ENCODE measurements at regions not wholly inside any gene's neighbourhood (a gene's known extent, or its start where the extent isn't known, plus 50 kb on each side); places are given as distances from the start of the nearest gene placed in this dataset.

GRCh38 chr16:73361061-73361460, 313.1 kb upstream of the ZFHX3 start:
- DNase-seq (ENCODE audit: low read depth) = no peak

- DNase-seq (ENCODE audit: low read depth) = no peak
Observed at GRCh38 chr16:73356401-73357079, 308.6 kb upstream of the ZFHX3 start.

- no peak for DNase-seq (ENCODE audit: low read depth)
Observed at GRCh38 chr16:73355981-73356380, 308.1 kb upstream of the ZFHX3 start.

GRCh38 chr16:73354434-73354833, 306.5 kb upstream of the ZFHX3 start:
- no peak for DNase-seq (ENCODE audit: low read depth)

GRCh38 chr16:73350707-73351452, 303.0 kb upstream of the ZFHX3 start:
- no peak for DNase-seq (ENCODE audit: low read depth)

GRCh38 chr16:73347500-73348375, 299.8 kb upstream of the ZFHX3 start:
- DNase-seq (ENCODE audit: low read depth) = no peak

GRCh38 chr16:73339821-73340220, 291.9 kb upstream of the ZFHX3 start:
- no peak for DNase-seq (ENCODE audit: low read depth)

- no peak for DNase-seq (ENCODE audit: low read depth)
Observed at GRCh38 chr16:73337373-73338296, 289.7 kb upstream of the ZFHX3 start.

GRCh38 chr16:73329358-73330286, 281.7 kb upstream of the ZFHX3 start:
- DNase-seq (ENCODE audit: low read depth) = peak; percentile 5

GRCh38 chr16:73326770-73327470, 279.0 kb upstream of the ZFHX3 start:
- DNase-seq (ENCODE audit: low read depth) = no peak

GRCh38 chr16:73326221-73326620, 278.3 kb upstream of the ZFHX3 start:
- DNase-seq (ENCODE audit: low read depth) = no peak

- no peak for DNase-seq (ENCODE audit: low read depth)
Observed at GRCh38 chr16:73323880-73324279, 276.0 kb upstream of the ZFHX3 start.

- no peak for DNase-seq (ENCODE audit: low read depth)
Observed at GRCh38 chr16:73322856-73323255, 274.9 kb upstream of the ZFHX3 start.

GRCh38 chr16:73321853-73322252, 273.9 kb upstream of the ZFHX3 start:
- no peak for DNase-seq (ENCODE audit: low read depth)

- no peak for DNase-seq (ENCODE audit: low read depth)
Observed at GRCh38 chr16:73319737-73320136, 271.8 kb upstream of the ZFHX3 start.

- no peak for DNase-seq (ENCODE audit: low read depth)
Observed at GRCh38 chr16:73319261-73319660, 271.3 kb upstream of the ZFHX3 start.

- no peak for DNase-seq (ENCODE audit: low read depth)
Observed at GRCh38 chr16:73317321-73317857, 269.5 kb upstream of the ZFHX3 start.

- DNase-seq (ENCODE audit: low read depth) = no peak
Observed at GRCh38 chr16:73315645-73316044, 267.7 kb upstream of the ZFHX3 start.

GRCh38 chr16:73313950-73314349, 266.0 kb upstream of the ZFHX3 start:
- DNase-seq (ENCODE audit: low read depth) = no peak

All from Daoy (cell line).